ENCODE measurements at regions not wholly inside any gene's neighbourhood (a gene's known extent, or its start where the extent isn't known, plus 50 kb on each side); places are given as distances from the start of the nearest gene placed in this dataset.

GRCh38 chr6:40882323-40882997 lies 156.6 kb downstream of the UNC5CL start:
- no peak for TF ChIP-seq GATA2 (IDR thresholded peaks at IDR 0.05; ENCODE audit: low read depth, low read length)
- TF ChIP-seq GATA3 (IDR thresholded peaks at IDR 0.05; ENCODE audit: low read depth, low read length), result no peak

All from SH-SY5Y (cell line).